ENCODE measurements at regions not wholly inside any gene's neighbourhood (a gene's known extent, or its start where the extent isn't known, plus 50 kb on each side); places are given as distances from the start of the nearest gene placed in this dataset.

GRCh38 chr17:69908626-69909368 lies 166.2 kb upstream of the KCNJ16 start:
- TF ChIP-seq, protein P1, sequence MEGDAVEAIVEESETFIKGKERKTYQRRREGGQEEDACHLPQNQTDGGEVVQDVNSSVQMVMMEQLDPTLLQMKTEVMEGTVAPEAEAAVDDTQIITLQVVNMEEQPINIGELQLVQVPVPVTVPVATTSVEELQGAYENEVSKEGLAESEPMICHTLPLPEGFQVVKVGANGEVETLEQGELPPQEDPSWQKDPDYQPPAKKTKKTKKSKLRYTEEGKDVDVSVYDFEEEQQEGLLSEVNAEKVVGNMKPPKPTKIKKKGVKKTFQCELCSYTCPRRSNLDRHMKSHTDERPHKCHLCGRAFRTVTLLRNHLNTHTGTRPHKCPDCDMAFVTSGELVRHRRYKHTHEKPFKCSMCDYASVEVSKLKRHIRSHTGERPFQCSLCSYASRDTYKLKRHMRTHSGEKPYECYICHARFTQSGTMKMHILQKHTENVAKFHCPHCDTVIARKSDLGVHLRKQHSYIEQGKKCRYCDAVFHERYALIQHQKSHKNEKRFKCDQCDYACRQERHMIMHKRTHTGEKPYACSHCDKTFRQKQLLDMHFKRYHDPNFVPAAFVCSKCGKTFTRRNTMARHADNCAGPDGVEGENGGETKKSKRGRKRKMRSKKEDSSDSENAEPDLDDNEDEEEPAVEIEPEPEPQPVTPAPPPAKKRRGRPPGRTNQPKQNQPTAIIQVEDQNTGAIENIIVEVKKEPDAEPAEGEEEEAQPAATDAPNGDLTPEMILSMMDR (IDR thresholded peaks at IDR 0.05): no peak
- ATAC-seq (no peak), DNase-seq (no peak)
- intact Hi-C loops (cut with DNase I): no loop called here
- Histone ChIP-seq H3K36me3 (ENCODE audit: insufficient read depth in 1 of 2, low read depth in 1 of 2) (no peaks in the 10 kb centered on the region), H3K27ac (no peak overlapping the region), H3K4me3 (no peak overlapping the region), H3K4me1 (no peaks in the 10 kb centered on the region), H3K9me3 (no peaks in the 10 kb centered on the region), H3K27me3 (ENCODE audit: insufficient read depth in 3 of 3, low read length in 2 of 3) (no peaks in the 10 kb centered on the region)
- WGBS, 3 donors: 60 to 72% (median 63%) methylated on average over 3 of the region's 3 CpGs

DNA sequence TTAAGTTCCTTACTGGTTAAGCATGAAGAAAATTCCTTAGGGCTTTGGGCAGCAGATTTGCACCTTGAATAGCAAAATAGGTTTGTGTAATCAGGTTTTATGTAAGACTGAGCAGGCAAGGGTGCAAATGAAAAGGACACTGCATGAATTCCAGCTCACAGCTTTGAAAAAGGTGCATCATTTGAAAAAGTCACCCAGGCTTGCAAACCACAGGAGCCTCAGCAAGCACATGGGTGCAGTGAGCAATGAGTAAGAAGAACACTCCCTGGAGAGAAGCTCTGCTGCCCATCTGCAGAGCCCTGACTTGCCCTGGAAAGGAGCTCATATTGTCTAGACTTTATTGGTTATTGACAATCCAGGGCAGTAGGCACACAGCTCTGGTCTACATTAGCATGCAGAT lies 165.6 kb upstream of the KCNJ16 start:
- H3K4me1 ChIP-seq: no peaks in the 10 kb centered on the region
- no peak overlapping the region for H3K4me3 ChIP-seq
- H3K27me3 ChIP-seq (ENCODE audit: insufficient read depth in 3 of 3, low read length in 2 of 3): no peaks in the 10 kb centered on the region
- DNase-seq: no peak
- H3K36me3 ChIP-seq (ENCODE audit: insufficient read depth in 1 of 2, low read depth in 1 of 2): no peaks in the 10 kb centered on the region
- no peak for ATAC-seq
- no peaks in the 10 kb centered on the region for H3K9me3 ChIP-seq
- no peak overlapping the region for H3K27ac ChIP-seq
- TF ChIP-seq, protein P1 (IDR thresholded peaks at IDR 0.05): no peak
- intact Hi-C loops (cut with DNase I): no loop called here

GRCh38 chr17:69912805-69913204 lies 162.2 kb upstream of the KCNJ16 start:
- no peaks in the 10 kb centered on the region for H3K27me3 ChIP-seq (ENCODE audit: insufficient read depth in 3 of 3, low read length in 2 of 3)
- intact Hi-C loops (cut with DNase I): no loop called here
- 65 to 74% (median 67%) methylated on average over 3 of the region's 3 CpGs for WGBS, 3 donors
- H3K27ac ChIP-seq: no peak overlapping the region
- no peak overlapping the region for H3K4me3 ChIP-seq
- no peak for ATAC-seq
- no peaks in the 10 kb centered on the region for H3K4me1 ChIP-seq
- TF ChIP-seq, protein P1 (IDR thresholded peaks at IDR 0.05): no peak
- H3K36me3 ChIP-seq (ENCODE audit: insufficient read depth in 1 of 2, low read depth in 1 of 2): no peaks in the 10 kb centered on the region
- no peaks in the 10 kb centered on the region for H3K9me3 ChIP-seq
- no peak for DNase-seq

DNA sequence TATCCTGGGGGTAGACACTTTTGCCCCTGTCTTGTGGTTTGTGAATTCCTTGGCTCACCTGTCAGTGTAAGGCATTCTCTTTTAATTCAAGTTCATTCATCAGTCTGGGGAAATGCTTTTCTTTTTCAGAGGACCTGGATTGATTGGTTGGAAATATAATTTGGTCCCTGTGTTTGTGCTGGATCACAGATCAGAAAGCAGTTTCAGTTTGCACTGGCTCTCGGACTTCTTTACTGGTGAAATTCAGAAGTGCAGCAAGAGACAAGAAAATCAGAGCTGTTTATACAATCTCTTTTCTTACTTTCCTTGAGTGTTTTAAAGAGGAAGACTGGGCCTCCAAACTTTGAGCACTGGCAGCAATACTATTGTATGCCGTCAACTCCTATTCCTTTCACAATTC lies 161.8 kb upstream of the KCNJ16 start:
- ATAC-seq: no peak
- intact Hi-C loops (cut with DNase I): no loop called here
- 55 to 66% (median 64%) methylated on average over 2 of the region's 2 CpGs for WGBS, 3 donors
- H3K36me3 ChIP-seq (ENCODE audit: insufficient read depth in 1 of 2, low read depth in 1 of 2): no peaks in the 10 kb centered on the region
- no peak for DNase-seq
- H3K27me3 ChIP-seq (ENCODE audit: insufficient read depth in 3 of 3, low read length in 2 of 3): no peaks in the 10 kb centered on the region
- H3K4me1 ChIP-seq: no peaks in the 10 kb centered on the region
- H3K9me3 ChIP-seq: no peaks in the 10 kb centered on the region
- no peak overlapping the region for H3K4me3 ChIP-seq
- TF ChIP-seq, protein P1 (IDR thresholded peaks at IDR 0.05): no peak
- no peak overlapping the region for H3K27ac ChIP-seq

DNA sequence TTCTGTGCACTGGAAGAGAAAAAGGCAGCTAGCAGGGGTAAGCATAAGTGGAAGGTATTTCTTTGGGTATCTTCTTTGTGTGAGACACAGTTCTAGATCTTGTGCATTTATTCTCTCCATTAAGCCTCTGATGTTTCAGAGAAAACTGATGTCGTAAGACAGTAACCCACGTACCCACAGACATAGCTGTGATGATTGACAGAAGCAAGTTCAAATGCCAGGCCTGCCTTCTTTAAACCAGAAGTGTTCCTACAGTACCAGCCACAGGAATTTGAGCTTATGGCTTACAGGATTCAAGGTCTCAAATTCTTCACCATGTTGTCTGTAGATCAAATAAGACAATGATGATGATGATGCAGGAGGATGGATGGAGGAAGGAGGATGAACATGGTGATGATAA lies 161.4 kb upstream of the KCNJ16 start:
- no peak overlapping the region for H3K27ac ChIP-seq

More for the DNA sequence above, 161.4 kb upstream of the KCNJ16 start:
- H3K27me3 ChIP-seq (ENCODE audit: insufficient read depth in 3 of 3, low read length in 2 of 3): no peaks in the 10 kb centered on the region
- H3K36me3 ChIP-seq (ENCODE audit: insufficient read depth in 1 of 2, low read depth in 1 of 2): no peaks in the 10 kb centered on the region
- DNase-seq (no peak), ATAC-seq (peak in 1 of 4 donors; percentile 46)
- 42 to 64% (median 52%) methylated on average over 2 of the region's 2 CpGs for WGBS, 3 donors
- H3K4me1 ChIP-seq: no peaks in the 10 kb centered on the region
- TF ChIP-seq, protein P1 (IDR thresholded peaks at IDR 0.05): no peak
- intact Hi-C loops (cut with DNase I): no loop called here
- no peak overlapping the region for H3K4me3 ChIP-seq
- H3K9me3 ChIP-seq: no peaks in the 10 kb centered on the region

All from psoas muscle (tissue), 7 donors.